ENCODE measurements at regions not wholly inside any gene's neighbourhood (a gene's known extent, or its start where the extent isn't known, plus 50 kb on each side); places are given as distances from the start of the nearest gene placed in this dataset.
"Not testable (repeated sequence)": the region's sequence is repeated elsewhere in the genome, so short reads cannot be mapped to it uniquely, and the experiment has no call there.

- no peak for DNase-seq
Observed at GRCh38 chr9:89674667-89675057, 69.8 kb downstream of the GADD45G start.

GRCh38 chr9:89675058-89675742 is 70.4 kb downstream of the GADD45G start:
- peak; percentile 99 for DNase-seq

- DNase-seq: peak; percentile 35
Observed at GRCh38 chr9:89676281-89676680, 71.5 kb downstream of the GADD45G start.

- peak; percentile 81 for DNase-seq
Observed at GRCh38 chr9:89677702-89678395, 73.0 kb downstream of the GADD45G start.

- DNase-seq: peak; percentile 69
Observed at GRCh38 chr9:89678396-89679015, 73.7 kb downstream of the GADD45G start.

- DNase-seq: no peak
Observed at GRCh38 chr9:89679016-89679415, 74.2 kb downstream of the GADD45G start.

GRCh38 chr9:89679581-89679980 is 74.8 kb downstream of the GADD45G start:
- DNase-seq: no peak

GRCh38 chr9:89680547-89681467 is 76.0 kb downstream of the GADD45G start:
- DNase-seq: no peak

- DNase-seq: not testable (repeated sequence)
Observed at GRCh38 chr9:89681468-89681859, 76.7 kb downstream of the GADD45G start.

GRCh38 chr9:89683626-89684025 is 78.8 kb downstream of the GADD45G start:
- no peak for DNase-seq

- DNase-seq: no peak
Observed at GRCh38 chr9:89684218-89684617, 79.4 kb downstream of the GADD45G start.

- DNase-seq: no peak
Observed at GRCh38 chr9:89684912-89685636, 80.3 kb downstream of the GADD45G start.

- no peak for DNase-seq
Observed at GRCh38 chr9:89685698-89686097, 80.9 kb downstream of the GADD45G start.

GRCh38 chr9:89686126-89686525 is 81.3 kb downstream of the GADD45G start:
- no peak for DNase-seq

- DNase-seq: no peak
Observed at GRCh38 chr9:89686621-89687020, 81.8 kb downstream of the GADD45G start.

GRCh38 chr9:89687188-89687587 is 82.4 kb downstream of the GADD45G start:
- DNase-seq: no peak

GRCh38 chr9:89687848-89688247 is 83.0 kb downstream of the GADD45G start:
- peak; percentile 86 for DNase-seq

GRCh38 chr9:89689321-89689720 is 84.5 kb downstream of the GADD45G start:
- not testable (repeated sequence) for DNase-seq

- DNase-seq: peak; percentile 43
Observed at GRCh38 chr9:89690334-89690912, 85.6 kb downstream of the GADD45G start.

GRCh38 chr9:89695441-89695891 is 90.7 kb downstream of the GADD45G start:
- no peak for DNase-seq

- DNase-seq: not testable (repeated sequence)
Observed at GRCh38 chr9:89695979-89696378, 91.2 kb downstream of the GADD45G start.

- DNase-seq: no peak
Observed at GRCh38 chr9:89696780-89697179, 92.0 kb downstream of the GADD45G start.

Data from NCI-H82 (cell line).